B cell (primary cell): ENCODE measurements at regions not wholly inside any gene's neighbourhood (a gene's known extent, or its start where the extent isn't known, plus 50 kb on each side); places are given as distances from the start of the nearest gene placed in this dataset.
A peak's percentile ranks its signal among the peaks of the same experiment; 100 is the strongest.

Experiments
- ATAC-seq: fragments of 200-7000 bp; cut with Tn5 transposase; one replicate; pipeline ENCODE4 v1.10.0; 2021; ENCODE audit warnings: low read depth, mild to moderate bottlenecking, moderate number of reproducible peaks, moderate library complexity
- CTCF ChIA-PET: fragments of 350-600 bp; sonication (Branson Sonifier 250); formaldehyde crosslinking; loops from one replicate; lab custom pipeline; 2021; ENCODE audit warnings: antibody characterized with exemption, inconsistent platforms; lab: Charles Lee
- POLR2A ChIA-PET: fragments of 350-600 bp; sonication (Branson Sonifier 250); formaldehyde crosslinking; loops from one replicate; lab custom pipeline; 2021; ENCODE audit warnings: antibody characterized with exemption; lab: Charles Lee
- DNase-seq: peaks from one replicate; pipeline ENCODE4 v3.0.0; 2013
- H2AFZ ChIP-seq: 2 replicates; pipeline ENCODE4 v1.6.1; 2012; ENCODE audit warnings: mild to moderate bottlenecking, low read depth, low read length; ENCODE audit not compliant: insufficient read depth, poor library complexity, severe bottlenecking
- H3K27ac ChIP-seq, 2 donors: 1 replicate in 1 of 2; 2 replicates in 1 of 2; pipeline ENCODE4 v1.5.1; 2012 to 2013; ENCODE audit warnings: low read length in 2 of 2, mild to moderate bottlenecking in 2 of 2, moderate library complexity in 1 of 2
- H3K27me3 ChIP-seq, 4 experiments: fragments of 200-600 bp in 1 of 4; sonication (generic) in 1 of 4; replicated peaks in 1 of 4; 1 replicate in 2 of 4; 2 replicates in 2 of 4; pipeline versions ENCODE4 v1.6.1 to v1.7.0; 2013 to 2016; ENCODE audit warnings: low read length in 3 of 4, mild to moderate bottlenecking in 2 of 4, mixed read lengths in 1 of 4, moderate library complexity in 1 of 4; ENCODE audit not compliant: insufficient read depth in 4 of 4, control insufficient read depth in 3 of 4; ENCODE audit errors: control extremely low read depth in 1 of 4
- H3K36me3 ChIP-seq, 2 experiments: replicated peaks in 1 of 2; 1 replicate in 1 of 2; 2 replicates in 1 of 2; pipeline versions ENCODE4 v1.6.1 to v1.7.1; 2013; ENCODE audit warnings: low read length in 1 of 2; ENCODE audit not compliant: insufficient read depth in 2 of 2, control insufficient read depth in 1 of 2; ENCODE audit errors: control extremely low read depth in 1 of 2, extremely low read depth in 1 of 2
- H3K4me1 ChIP-seq, 2 donors: fragments of 200-600 bp in 1 of 2; sonication (generic) in 1 of 2; 1 replicate in 1 of 2; 2 replicates in 1 of 2; pipeline versions ENCODE4 v1.5.1 to v1.6.1; 2013 to 2017; ENCODE audit warnings: low read length in 2 of 2; ENCODE audit not compliant: control insufficient read depth in 2 of 2, insufficient read depth in 2 of 2
- H3K4me2 ChIP-seq: replicated peaks from 2 replicates; pipeline ENCODE3; 2012; ENCODE audit warnings: mild to moderate bottlenecking, low read depth, low read length; ENCODE audit not compliant: poor library complexity, severe bottlenecking
- H3K4me3 ChIP-seq, 5 experiments: fragments of 200-600 bp in 1 of 5; sonication (generic) in 1 of 5; 1 replicate in 3 of 5; 2 replicates in 2 of 5; pipeline versions ENCODE4 v1.5.1 to v1.7.0; 2011 to 2016; ENCODE audit warnings: low read length in 4 of 5, mild to moderate bottlenecking in 4 of 5, low read depth in 2 of 5, control low read depth in 1 of 5, moderate library complexity in 1 of 5; ENCODE audit not compliant: insufficient read depth in 1 of 5; ENCODE audit errors: control extremely low read depth in 1 of 5, extremely low read depth in 1 of 5
- H3K79me2 ChIP-seq: fragments of 200-600 bp; sonication (generic); one replicate; pipeline ENCODE4 v1.6.0; 2016; ENCODE audit warnings: low read length; ENCODE audit not compliant: control insufficient read depth, insufficient read depth
- H3K9ac ChIP-seq: fragments of 200-600 bp; sonication (generic); 2 replicates; pipeline ENCODE4 v1.6.1; 2017; ENCODE audit warnings: mild to moderate bottlenecking, low read length, moderate library complexity
- H3K9me3 ChIP-seq, 3 donors: one replicate each; pipeline versions ENCODE4 v1.6.1 to v1.7.1; 2013; ENCODE audit warnings: low read length in 2 of 3; ENCODE audit not compliant: control insufficient read depth in 2 of 3, insufficient read depth in 1 of 3; ENCODE audit errors: control extremely low read depth in 1 of 3
- H4K20me1 ChIP-seq: 2 replicates; pipeline ENCODE4 v1.6.0; 2012; ENCODE audit warnings: mild to moderate bottlenecking, low read length; ENCODE audit not compliant: insufficient read depth, control insufficient read depth, poor library complexity, severe bottlenecking
- H3K27ac Mint-ChIP-seq: one replicate; pipeline ENCODE4 v1.8.0; 2021; ENCODE audit warnings: mixed read lengths
- H3K27me3 Mint-ChIP-seq: one replicate; pipeline ENCODE4 v1.8.0; 2021; ENCODE audit warnings: mixed read lengths
- H3K4me1 Mint-ChIP-seq: one replicate; pipeline ENCODE4 v1.8.0; 2021; ENCODE audit warnings: mixed read lengths
- H3K4me3 Mint-ChIP-seq: one replicate; pipeline ENCODE4 v1.8.0; 2021; ENCODE audit warnings: mixed read lengths
- H3K9me3 Mint-ChIP-seq: one replicate; pipeline ENCODE4 v1.8.0; 2022; ENCODE audit warnings: mixed read lengths; ENCODE audit not compliant: insufficient read depth
- EZH2 ChIP-seq: IDR thresholded peaks from 2 replicates; pipeline ENCODE4 v1.6.1; 2012; ENCODE audit warnings: borderline replicate concordance, low read depth, mild to moderate bottlenecking, moderate library complexity, low read length; ENCODE audit not compliant: insufficient read depth, poor library complexity, severe bottlenecking
- WGBS: methylation state at CpG from one replicate; pipeline ENCODE4 v1.1.5; 2013; ENCODE audit warnings: missing lambda C conversion rate; ENCODE audit not compliant: insufficient coverage; 5-methylcytosine and 5-hydroxymethylcytosine counted together
- intact Hi-C: fragments of 100-400 bp; cut with micrococcal nuclease; formaldehyde crosslinking; loops from one replicate; pipeline ENCODE4 v1.10.0; 2022
- TF ChIP-seq, protein P1 (sequence below): fragments of 200-600 bp; IDR thresholded peaks from one replicate; pipeline ENCODE4 v1.8.0; 2022; ENCODE audit warnings: antibody characterized with exemption, mild to moderate bottlenecking

DNA sequence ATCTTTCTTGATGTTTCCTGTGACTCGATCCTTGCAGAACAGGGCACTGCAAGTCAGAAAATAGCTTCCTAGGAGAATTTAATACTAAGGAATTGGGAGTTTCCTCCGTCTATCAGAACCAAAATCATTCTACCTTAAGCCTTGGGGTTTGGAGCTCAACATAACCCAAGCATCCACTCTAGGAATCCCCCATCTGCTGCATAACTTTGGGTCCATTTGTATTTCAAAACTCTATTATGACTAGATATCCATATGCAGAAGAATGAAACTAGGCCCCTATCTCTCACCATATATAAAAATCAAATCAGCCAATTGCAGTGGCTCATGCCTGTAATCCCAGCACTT is 61.7 kb upstream of the AKAP13 start:
- Histone ChIP-seq H3K4me3 (no peak overlapping the region), H3K36me3 (peaks cover 0 to 4% of the 10 kb centered on the region in 2 experiments), H3K9ac (no peak overlapping the region), H2AFZ (no peak overlapping the region), H3K79me2 (peaks cover 55% of the 10 kb centered on the region), H3K9me3 (peaks cover 0 to 6% (median 0%) of the 10 kb centered on the region in 3 donors), H3K4me2 (peak overlapping the region; percentile 9), H3K27me3 (no peaks in the 10 kb centered on the region), H4K20me1 (no peaks in the 10 kb centered on the region), H3K4me1 (peaks cover 37 to 39% of the 10 kb centered on the region in 2 donors), H3K27ac (peak overlapping the region; percentile 18 to 20)
- no peaks in the 10 kb centered on the region for H3K27me3 Mint-ChIP-seq
- no CpG with 5 or more reads among the region's 2 CpGs for WGBS
- no peak for DNase-seq
- intact Hi-C loops = loop anchor here (1.0 to 10.0 kb wide), 3 partner anchors 11 to 266 kb away; no protein-coding TSS in a partner anchor
- H3K4me3 Mint-ChIP-seq = peak overlapping the region; percentile 46
- TF ChIP-seq, protein P1, sequence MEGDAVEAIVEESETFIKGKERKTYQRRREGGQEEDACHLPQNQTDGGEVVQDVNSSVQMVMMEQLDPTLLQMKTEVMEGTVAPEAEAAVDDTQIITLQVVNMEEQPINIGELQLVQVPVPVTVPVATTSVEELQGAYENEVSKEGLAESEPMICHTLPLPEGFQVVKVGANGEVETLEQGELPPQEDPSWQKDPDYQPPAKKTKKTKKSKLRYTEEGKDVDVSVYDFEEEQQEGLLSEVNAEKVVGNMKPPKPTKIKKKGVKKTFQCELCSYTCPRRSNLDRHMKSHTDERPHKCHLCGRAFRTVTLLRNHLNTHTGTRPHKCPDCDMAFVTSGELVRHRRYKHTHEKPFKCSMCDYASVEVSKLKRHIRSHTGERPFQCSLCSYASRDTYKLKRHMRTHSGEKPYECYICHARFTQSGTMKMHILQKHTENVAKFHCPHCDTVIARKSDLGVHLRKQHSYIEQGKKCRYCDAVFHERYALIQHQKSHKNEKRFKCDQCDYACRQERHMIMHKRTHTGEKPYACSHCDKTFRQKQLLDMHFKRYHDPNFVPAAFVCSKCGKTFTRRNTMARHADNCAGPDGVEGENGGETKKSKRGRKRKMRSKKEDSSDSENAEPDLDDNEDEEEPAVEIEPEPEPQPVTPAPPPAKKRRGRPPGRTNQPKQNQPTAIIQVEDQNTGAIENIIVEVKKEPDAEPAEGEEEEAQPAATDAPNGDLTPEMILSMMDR = no peak
- no peak for TF ChIP-seq EZH2
- peaks cover 62% of the 10 kb centered on the region for H3K4me1 Mint-ChIP-seq
- no peak for ATAC-seq
- H3K9me3 Mint-ChIP-seq = no peaks in the 10 kb centered on the region
- H3K27ac Mint-ChIP-seq = peak overlapping the region; percentile 83
- POLR2A ChIA-PET = interaction anchor here (1.1 to 5.4 kb wide), 2 partner anchors 10 to 45 kb away, joined by 3 to 49 read pairs; no protein-coding TSS in a partner anchor
- CTCF ChIA-PET = interaction anchor here (0.6 to 9.0 kb wide), 11 partner anchors 10 to 167 kb away, joined by 3 to 195 read pairs (median 6); partner anchors contain the start of gene AKAP13

DNA sequence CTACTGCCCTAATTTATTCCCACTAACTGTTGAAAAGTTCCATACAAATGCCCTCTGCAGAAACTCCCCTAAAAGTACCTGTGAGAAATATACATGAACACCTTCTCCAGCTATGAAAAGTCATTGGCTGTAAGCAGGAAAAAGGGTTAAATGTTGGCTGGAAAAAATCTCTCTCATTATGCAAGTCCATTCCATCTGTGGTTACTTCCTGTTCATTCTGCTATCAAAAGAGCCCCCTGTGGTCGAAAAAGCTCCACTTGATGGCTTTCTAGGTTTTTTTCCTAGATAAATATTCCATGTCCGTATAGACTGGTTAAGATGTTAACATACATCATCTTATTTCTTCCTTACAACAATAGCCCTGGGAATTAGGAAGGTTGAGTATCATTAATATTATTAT is 56.2 kb upstream of the AKAP13 start:
- Histone ChIP-seq H3K27ac (peak overlapping the region; percentile 31 to 96), H2AFZ (no peak overlapping the region), H3K4me1 (peaks cover 56 to 57% of the 10 kb centered on the region in 2 donors), H3K36me3 (peaks cover 0 to 4% of the 10 kb centered on the region in 2 experiments), H4K20me1 (no peaks in the 10 kb centered on the region), H3K79me2 (peaks cover 48% of the 10 kb centered on the region), H3K9me3 (peaks cover 0 to 6% (median 5%) of the 10 kb centered on the region in 3 donors), H3K4me2 (peak overlapping the region; percentile 7), H3K4me3 (no peak overlapping the region), H3K27me3 (no peaks in the 10 kb centered on the region), H3K9ac (no peak overlapping the region)
- H3K27me3 Mint-ChIP-seq = no peaks in the 10 kb centered on the region
- no CpG with 5 or more reads among the region's 2 CpGs for whole genome bisulfite sequencing
- peak overlapping the region; percentile 80 for H3K27ac Mint-ChIP-seq
- no peaks in the 10 kb centered on the region for H3K9me3 Mint-ChIP-seq
- H3K4me1 Mint-ChIP-seq = peaks cover 61% of the 10 kb centered on the region
- TF ChIP-seq EZH2 = no peak
- TF ChIP-seq, protein P1 = no peak
- ChIA-PET POLR2A (interaction anchor here (1.3 to 2.5 kb wide), 2 partner anchors 11 to 57 kb away, joined by 5 to 8 read pairs; no protein-coding TSS in a partner anchor), CTCF (interaction anchor here (1.9 to 10.9 kb wide), 3 partner anchors 9 to 28 kb away, joined by 5 to 195 read pairs (median 102); no protein-coding TSS in a partner anchor)
- peak overlapping the region; percentile 27 for H3K4me3 Mint-ChIP-seq
- ATAC-seq = no peak
- intact Hi-C loops = no loop called here
- no peak for DNase-seq
